H9 (cell line): ENCODE measurements at regions not wholly inside any gene's neighbourhood (a gene's known extent, or its start where the extent isn't known, plus 50 kb on each side); places are given as distances from the start of the nearest gene placed in this dataset.

Experiments used
- DNase-seq: peaks from one replicate; pipeline ENCODE4 v3.0.0-alpha.2; 2017
- H2AFZ ChIP-seq: one replicate; pipeline ENCODE4 v1.6.1; 2013; ENCODE audit warnings: mild to moderate bottlenecking, low read length, control low read depth, moderate library complexity
- H2AK5ac ChIP-seq: 2 replicates; pipeline ENCODE4 v1.6.1; 2013; ENCODE audit warnings: low read length, control low read depth, mixed read lengths; ENCODE audit not compliant: insufficient read length
- H2BK120ac ChIP-seq: one replicate; pipeline ENCODE4 v1.6.1; 2013; ENCODE audit warnings: low read depth, mild to moderate bottlenecking, low read length, control low read depth, inconsistent platforms; ENCODE audit not compliant: poor library complexity, severe bottlenecking
- H2BK12ac ChIP-seq: 2 replicates; pipeline ENCODE4 v1.6.1; 2013; ENCODE audit warnings: low read length, control low read depth, mixed read lengths, low read depth; ENCODE audit not compliant: insufficient read length
- H2BK15ac ChIP-seq: 2 replicates; pipeline ENCODE4 v1.6.1; 2013; ENCODE audit warnings: low read depth, low read length, control low read depth
- H2BK20ac ChIP-seq: one replicate; pipeline ENCODE4 v1.6.1; 2013; ENCODE audit warnings: low read depth, mild to moderate bottlenecking, low read length, control low read depth, inconsistent platforms; ENCODE audit not compliant: poor library complexity, severe bottlenecking
- H2BK5ac ChIP-seq: 2 replicates; pipeline ENCODE4 v1.6.1; 2013; ENCODE audit warnings: low read length, control low read depth, mixed read lengths; ENCODE audit not compliant: insufficient read length
- H3K14ac ChIP-seq: 2 replicates; pipeline ENCODE4 v1.6.1; 2013; ENCODE audit warnings: low read length, control low read depth; ENCODE audit not compliant: insufficient read depth
- H3K18ac ChIP-seq: 2 replicates; pipeline ENCODE4 v1.6.1; 2013; ENCODE audit warnings: low read depth, mild to moderate bottlenecking, mixed read lengths, low read length, control low read depth; ENCODE audit not compliant: insufficient read length
- H3K23ac ChIP-seq: 2 replicates; pipeline ENCODE4 v1.6.1; 2013; ENCODE audit warnings: low read length, control low read depth, mixed read lengths, low read depth; ENCODE audit not compliant: insufficient read length
- H3K23me2 ChIP-seq: 2 replicates; pipeline ENCODE4 v1.6.1; 2013; ENCODE audit warnings: low read depth, mild to moderate bottlenecking, mixed read lengths, low read length, control low read depth; ENCODE audit not compliant: insufficient read length, poor library complexity, severe bottlenecking
- H3K27ac ChIP-seq: 2 replicates; pipeline ENCODE4 v1.5.1; 2013; ENCODE audit warnings: low read length, control low read depth, mixed read lengths, low read depth; ENCODE audit not compliant: insufficient read length
- H3K27me3 ChIP-seq: 2 replicates; pipeline ENCODE4 v1.6.1; 2013; ENCODE audit warnings: low read length, control low read depth, inconsistent platforms; ENCODE audit not compliant: insufficient read depth
- H3K4ac ChIP-seq: 2 replicates; pipeline ENCODE4 v1.6.1; 2013; ENCODE audit warnings: low read depth, mild to moderate bottlenecking, control low read depth, inconsistent platforms, low read length, moderate library complexity
- H3K4me1 ChIP-seq: 2 replicates; pipeline ENCODE4 v1.6.1; 2013; ENCODE audit warnings: low read length, control low read depth, inconsistent platforms; ENCODE audit not compliant: insufficient read depth
- H3K4me2 ChIP-seq: 2 replicates; pipeline ENCODE4 v1.6.1; 2013; ENCODE audit warnings: low read length, control low read depth, mixed read lengths; ENCODE audit not compliant: insufficient read length, insufficient read depth
- H3K56ac ChIP-seq: 2 replicates; pipeline ENCODE4 v1.6.1; 2013; ENCODE audit warnings: low read depth, mild to moderate bottlenecking, mixed read lengths, low read length, control low read depth; ENCODE audit not compliant: insufficient read length
- H3K79me1 ChIP-seq: 2 replicates; pipeline ENCODE4 v1.6.1; 2013; ENCODE audit warnings: low read depth, mild to moderate bottlenecking, moderate library complexity, low read length, control low read depth, inconsistent platforms; ENCODE audit not compliant: insufficient read depth, poor library complexity, severe bottlenecking
- H3K79me2 ChIP-seq: 2 replicates; pipeline ENCODE4 v1.6.1; 2013; ENCODE audit warnings: low read length, control low read depth, inconsistent platforms; ENCODE audit not compliant: insufficient read depth
- H3K9ac ChIP-seq: 2 replicates; pipeline ENCODE4 v1.6.1; 2013; ENCODE audit warnings: low read length, control low read depth, mixed read lengths; ENCODE audit not compliant: insufficient read length; ENCODE audit errors: extremely low read depth
- H3K9me3 ChIP-seq: one replicate; pipeline ENCODE4 v1.6.1; 2013; ENCODE audit warnings: low read depth, low read length, inconsistent platforms; ENCODE audit not compliant: control insufficient read depth
- H3T11ph ChIP-seq: one replicate; pipeline ENCODE4 v1.6.1; 2013; ENCODE audit warnings: mild to moderate bottlenecking, low read length, control low read depth, inconsistent platforms
- H4K20me1 ChIP-seq: one replicate; pipeline ENCODE4 v1.6.1; 2013; ENCODE audit not compliant: control insufficient read depth, insufficient read length, insufficient read depth
- H4K5ac ChIP-seq: 2 replicates; pipeline ENCODE4 v1.6.1; 2013; ENCODE audit warnings: low read depth, mild to moderate bottlenecking, mixed read lengths, low read length, control low read depth; ENCODE audit not compliant: insufficient read length
- H4K8ac ChIP-seq: replicated peaks from 2 replicates; pipeline ENCODE4 v1.6.1; 2013; ENCODE audit warnings: low read length, control low read depth, mixed read lengths, low read depth; ENCODE audit not compliant: insufficient read length
- H4K91ac ChIP-seq: 2 replicates; pipeline ENCODE4 v1.6.1; 2013; ENCODE audit warnings: low read depth, mild to moderate bottlenecking, moderate library complexity, mixed read lengths, low read length, control low read depth; ENCODE audit not compliant: insufficient read length
- H3K27ac Mint-ChIP-seq, 3 experiments: 2 replicates in 2 of 3; 3 replicates in 1 of 3; pipeline ENCODE4 v1.8.0; 2020 to 2021; ENCODE audit warnings: mixed read lengths in 3 of 3, mild to moderate bottlenecking in 1 of 3, moderate library complexity in 1 of 3
- H3K27me3 Mint-ChIP-seq: 2 replicates; pipeline ENCODE4 v1.8.0; 2021; ENCODE audit warnings: low read depth, mild to moderate bottlenecking, moderate library complexity, mixed read lengths
- H3K36me3 Mint-ChIP-seq, 3 experiments: 2 replicates in 2 of 3; 3 replicates in 1 of 3; pipeline ENCODE4 v1.8.0; 2020 to 2021; ENCODE audit warnings: low read depth in 3 of 3, mixed read lengths in 3 of 3; ENCODE audit not compliant: insufficient read depth in 1 of 3
- H3K4me1 Mint-ChIP-seq, 2 experiments: 2 replicates each; pipeline ENCODE4 v1.8.0; 2020; ENCODE audit warnings: mixed read lengths in 2 of 2
- H3K4me3 Mint-ChIP-seq, 2 experiments: 2 replicates in 1 of 2; 3 replicates in 1 of 2; pipeline ENCODE4 v1.8.0; 2020 to 2021; ENCODE audit warnings: mild to moderate bottlenecking in 2 of 2, mixed read lengths in 2 of 2, moderate library complexity in 1 of 2
- H3K9me3 Mint-ChIP-seq, 2 experiments: 2 replicates in 1 of 2; 3 replicates in 1 of 2; pipeline ENCODE4 v1.8.0; 2020; ENCODE audit warnings: mild to moderate bottlenecking in 2 of 2, mixed read lengths in 2 of 2, moderate library complexity in 1 of 2
- WGBS: extraction: QIAGEN DNeasy Blood & Tissue Kit; methylation state at CpG from one replicate; pipeline ENCODE4 v1.1.7; 2013; ENCODE audit warnings: missing lambda C conversion rate, low lambda C conversion rate, mixed read lengths; ENCODE audit not compliant: insufficient read length; ENCODE audit errors: extremely low coverage; 5-methylcytosine and 5-hydroxymethylcytosine counted together
- TF ChIP-seq, protein P1 (sequence below): fragments of 200-600 bp; sonication (generic); conservative IDR thresholded peaks from 3 replicates; pipeline ENCODE4 v1.8.0; 2021; ENCODE audit warnings: antibody characterized with exemption, mild to moderate bottlenecking

DNA sequence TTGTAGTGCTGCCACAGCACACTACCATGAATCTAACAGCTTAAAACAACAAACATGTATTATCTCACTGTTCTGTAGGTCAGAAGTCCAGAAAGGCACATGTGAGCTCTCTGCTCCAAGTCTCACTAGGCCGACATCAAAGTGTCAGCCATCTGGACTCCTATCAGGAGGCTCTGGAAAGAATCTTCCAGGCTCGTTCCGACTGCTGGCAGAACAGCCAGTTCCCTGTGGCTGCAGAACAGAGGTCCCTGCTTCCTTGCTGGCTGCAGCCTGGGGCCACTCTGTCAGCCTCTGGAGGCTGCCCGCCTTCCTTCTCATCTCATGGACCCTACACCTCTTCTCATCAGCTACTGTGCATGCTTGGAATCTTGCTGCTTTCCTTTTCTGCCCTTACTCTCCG is 168.9 kb downstream of the CBLN1 start:
- H3K4me2 ChIP-seq, result no peak overlapping the region
- H4K20me1 ChIP-seq, result no peaks in the 10 kb centered on the region
- no peaks in the 10 kb centered on the region for H3K9me3 Mint-ChIP-seq
- no peak overlapping the region for H3K4ac ChIP-seq
- no peak overlapping the region for H3K9ac ChIP-seq
- H3K79me1 ChIP-seq, result no peaks in the 10 kb centered on the region
- H2BK20ac ChIP-seq, result no peak overlapping the region
- no peak overlapping the region for H3K27ac Mint-ChIP-seq
- H3K4me1 Mint-ChIP-seq, result peaks cover 14 to 18% of the 10 kb centered on the region in 2 experiments
- H3K9me3 ChIP-seq, result no peaks in the 10 kb centered on the region
- H4K8ac ChIP-seq, result no peak overlapping the region
- peaks cover 4% of the 10 kb centered on the region for H3K27me3 Mint-ChIP-seq
- no peak overlapping the region for H3T11ph ChIP-seq
- no peak overlapping the region for H3K4me3 Mint-ChIP-seq
- H3K27me3 ChIP-seq, result no peaks in the 10 kb centered on the region
- H2AK5ac ChIP-seq, result no peak overlapping the region
- H4K5ac ChIP-seq, result no peak overlapping the region
- no peak overlapping the region for H2BK15ac ChIP-seq
- no peak overlapping the region for H2BK120ac ChIP-seq
- H3K36me3 Mint-ChIP-seq, result no peaks in the 10 kb centered on the region
- no peak overlapping the region for H2BK5ac ChIP-seq
- TF ChIP-seq, protein P1, sequence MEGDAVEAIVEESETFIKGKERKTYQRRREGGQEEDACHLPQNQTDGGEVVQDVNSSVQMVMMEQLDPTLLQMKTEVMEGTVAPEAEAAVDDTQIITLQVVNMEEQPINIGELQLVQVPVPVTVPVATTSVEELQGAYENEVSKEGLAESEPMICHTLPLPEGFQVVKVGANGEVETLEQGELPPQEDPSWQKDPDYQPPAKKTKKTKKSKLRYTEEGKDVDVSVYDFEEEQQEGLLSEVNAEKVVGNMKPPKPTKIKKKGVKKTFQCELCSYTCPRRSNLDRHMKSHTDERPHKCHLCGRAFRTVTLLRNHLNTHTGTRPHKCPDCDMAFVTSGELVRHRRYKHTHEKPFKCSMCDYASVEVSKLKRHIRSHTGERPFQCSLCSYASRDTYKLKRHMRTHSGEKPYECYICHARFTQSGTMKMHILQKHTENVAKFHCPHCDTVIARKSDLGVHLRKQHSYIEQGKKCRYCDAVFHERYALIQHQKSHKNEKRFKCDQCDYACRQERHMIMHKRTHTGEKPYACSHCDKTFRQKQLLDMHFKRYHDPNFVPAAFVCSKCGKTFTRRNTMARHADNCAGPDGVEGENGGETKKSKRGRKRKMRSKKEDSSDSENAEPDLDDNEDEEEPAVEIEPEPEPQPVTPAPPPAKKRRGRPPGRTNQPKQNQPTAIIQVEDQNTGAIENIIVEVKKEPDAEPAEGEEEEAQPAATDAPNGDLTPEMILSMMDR, result no peak
- no peak overlapping the region for H2BK12ac ChIP-seq
- no peak overlapping the region for H3K23ac ChIP-seq
- H3K14ac ChIP-seq, result no peak overlapping the region; the same call in 1 of the 2 replicates
- H3K23me2 ChIP-seq, result no peaks in the 10 kb centered on the region
- H4K91ac ChIP-seq, result no peak overlapping the region
- no peaks in the 10 kb centered on the region for H3K4me1 ChIP-seq
- no peak overlapping the region for H3K56ac ChIP-seq
- no peaks in the 10 kb centered on the region for H3K79me2 ChIP-seq
- WGBS, result no CpG with 5 or more reads among the region's 5 CpGs
- H3K27ac ChIP-seq, result no peak overlapping the region
- H3K18ac ChIP-seq, result no peak overlapping the region
- H2AFZ ChIP-seq, result no peak overlapping the region
- no peak for DNase-seq
